Ishikawa (cell line): ENCODE measurements at regions not wholly inside any gene's neighbourhood (a gene's known extent, or its start where the extent isn't known, plus 50 kb on each side); places are given as distances from the start of the nearest gene placed in this dataset.

ENCODE experiments used
- CEBPB ChIP-seq: IDR thresholded peaks from 2 replicates; pipeline ENCODE4 v1.6.1; 2012
- CREB1 ChIP-seq: IDR thresholded peaks from 2 replicates; pipeline ENCODE4 v1.6.1; 2012; ENCODE audit warnings: low read depth
- EP300 ChIP-seq: IDR thresholded peaks from 2 replicates; pipeline ENCODE4 v1.6.1; 2012; ENCODE audit warnings: borderline replicate concordance
- FOXM1 ChIP-seq: IDR thresholded peaks from 2 replicates; pipeline ENCODE4 v1.6.1; 2012; ENCODE audit warnings: low read depth, borderline replicate concordance
- NFIC ChIP-seq: IDR thresholded peaks from 2 replicates; pipeline ENCODE4 v1.6.1; 2012
- RAD21 ChIP-seq: IDR thresholded peaks from 2 replicates; pipeline ENCODE4 v1.6.1; 2012; ENCODE audit warnings: low read depth
- TAF1 ChIP-seq: IDR thresholded peaks from 2 replicates; pipeline ENCODE4 v1.6.1; 2012; ENCODE audit warnings: low read depth, mild to moderate bottlenecking
- TEAD4 ChIP-seq: IDR thresholded peaks from 2 replicates; pipeline ENCODE4 v1.6.1; 2012
- YY1 ChIP-seq: IDR thresholded peaks from 2 replicates; pipeline ENCODE4 v1.6.1; 2012; ENCODE audit warnings: low read depth
- TF ChIP-seq, protein P1 (sequence below): IDR thresholded peaks from 2 replicates; pipeline ENCODE4 v1.6.1; 2012; ENCODE audit warnings: low read depth, mild to moderate bottlenecking
- TF ChIP-seq, protein P2 (sequence below): IDR thresholded peaks from 2 replicates; pipeline ENCODE4 v1.6.1; 2012

DNA sequence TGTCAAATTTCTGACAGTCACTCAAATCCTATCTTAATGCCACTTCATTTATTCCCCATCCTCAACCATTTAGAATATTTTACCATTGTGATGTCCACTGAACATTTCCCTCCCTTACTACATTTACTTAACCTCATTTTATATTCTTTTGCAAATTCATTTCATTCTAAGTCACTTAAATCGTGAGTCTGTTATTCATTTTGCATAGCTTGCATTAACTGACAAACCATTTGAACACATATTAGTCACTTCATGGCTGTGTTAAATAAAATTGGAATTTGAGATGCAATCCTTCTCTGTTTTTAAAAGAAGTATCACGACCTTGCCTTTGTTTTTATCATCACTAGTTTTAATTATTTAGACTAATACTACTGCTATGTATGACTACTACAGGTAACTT is 199.4 kb upstream of the COL11A1 start:
- no peak for TF ChIP-seq CREB1
- TF ChIP-seq EP300, result no peak
- TF ChIP-seq, protein P1, sequence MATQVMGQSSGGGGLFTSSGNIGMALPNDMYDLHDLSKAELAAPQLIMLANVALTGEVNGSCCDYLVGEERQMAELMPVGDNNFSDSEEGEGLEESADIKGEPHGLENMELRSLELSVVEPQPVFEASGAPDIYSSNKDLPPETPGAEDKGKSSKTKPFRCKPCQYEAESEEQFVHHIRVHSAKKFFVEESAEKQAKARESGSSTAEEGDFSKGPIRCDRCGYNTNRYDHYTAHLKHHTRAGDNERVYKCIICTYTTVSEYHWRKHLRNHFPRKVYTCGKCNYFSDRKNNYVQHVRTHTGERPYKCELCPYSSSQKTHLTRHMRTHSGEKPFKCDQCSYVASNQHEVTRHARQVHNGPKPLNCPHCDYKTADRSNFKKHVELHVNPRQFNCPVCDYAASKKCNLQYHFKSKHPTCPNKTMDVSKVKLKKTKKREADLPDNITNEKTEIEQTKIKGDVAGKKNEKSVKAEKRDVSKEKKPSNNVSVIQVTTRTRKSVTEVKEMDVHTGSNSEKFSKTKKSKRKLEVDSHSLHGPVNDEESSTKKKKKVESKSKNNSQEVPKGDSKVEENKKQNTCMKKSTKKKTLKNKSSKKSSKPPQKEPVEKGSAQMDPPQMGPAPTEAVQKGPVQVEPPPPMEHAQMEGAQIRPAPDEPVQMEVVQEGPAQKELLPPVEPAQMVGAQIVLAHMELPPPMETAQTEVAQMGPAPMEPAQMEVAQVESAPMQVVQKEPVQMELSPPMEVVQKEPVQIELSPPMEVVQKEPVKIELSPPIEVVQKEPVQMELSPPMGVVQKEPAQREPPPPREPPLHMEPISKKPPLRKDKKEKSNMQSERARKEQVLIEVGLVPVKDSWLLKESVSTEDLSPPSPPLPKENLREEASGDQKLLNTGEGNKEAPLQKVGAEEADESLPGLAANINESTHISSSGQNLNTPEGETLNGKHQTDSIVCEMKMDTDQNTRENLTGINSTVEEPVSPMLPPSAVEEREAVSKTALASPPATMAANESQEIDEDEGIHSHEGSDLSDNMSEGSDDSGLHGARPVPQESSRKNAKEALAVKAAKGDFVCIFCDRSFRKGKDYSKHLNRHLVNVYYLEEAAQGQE, result no peak
- TF ChIP-seq CEBPB, result no peak
- no peak for TF ChIP-seq FOXM1
- no peak for TF ChIP-seq RAD21
- no peak for TF ChIP-seq TAF1
- TF ChIP-seq, protein P2, sequence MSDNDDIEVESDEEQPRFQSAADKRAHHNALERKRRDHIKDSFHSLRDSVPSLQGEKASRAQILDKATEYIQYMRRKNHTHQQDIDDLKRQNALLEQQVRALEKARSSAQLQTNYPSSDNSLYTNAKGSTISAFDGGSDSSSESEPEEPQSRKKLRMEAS, result no peak
- no peak for TF ChIP-seq TEAD4
- TF ChIP-seq YY1, result no peak
- TF ChIP-seq NFIC, result no peak
